ENCODE measurements at regions not wholly inside any gene's neighbourhood (a gene's known extent, or its start where the extent isn't known, plus 50 kb on each side); places are given as distances from the start of the nearest gene placed in this dataset.

- no peak for TF ChIP-seq CSDC2 (CRISPR knock-in tag; IDR thresholded peaks at IDR 0.05)
- TF ChIP-seq ZC3H10 (CRISPR knock-in tag; IDR thresholded peaks at IDR 0.05), result no peak
Observed at GRCh38 chr5:133779828-133780475, 167.6 kb upstream of the FSTL4 start.
